MCF 10A (cell line): ENCODE measurements at regions not wholly inside any gene's neighbourhood (a gene's known extent, or its start where the extent isn't known, plus 50 kb on each side); places are given as distances from the start of the nearest gene placed in this dataset.

Experiments
- BruUV-seq: library from RNA; stranded (reverse); fragments of 400-500 nt; replicated peaks from 2 replicates; lab custom pipeline; 2021; lab: Mats Ljungman, UMichigan
- CTCF ChIA-PET: fragments of 300-600 bp; sonication (Branson Sonifier 250); formaldehyde crosslinking; extraction: SDS; loops from one replicate; lab custom pipeline; 2021; ENCODE audit warnings: antibody characterized with exemption, inconsistent platforms; lab: Yijun Ruan, JAX
- POLR2A ChIA-PET: fragments of 300-600, 350-650 bp; sonication (Branson Sonifier 250); formaldehyde crosslinking; extraction: SDS; loops from one replicate; lab custom pipeline; 2020; ENCODE audit warnings: antibody characterized with exemption, inconsistent platforms; lab: Yijun Ruan, JAX
- DNase-seq: peaks from one replicate; pipeline ENCODE4 v3.0.0-alpha.2; 2018; ENCODE audit not compliant: unreplicated experiment
- H3K27ac Mint-ChIP-seq: one replicate; pipeline ENCODE4 v1.8.0; 2022; ENCODE audit warnings: mild to moderate bottlenecking, low read depth, mixed read lengths; ENCODE audit not compliant: unreplicated experiment
- H3K27me3 Mint-ChIP-seq: one replicate; pipeline ENCODE4 v1.8.0; 2022; ENCODE audit warnings: mixed read lengths; ENCODE audit not compliant: insufficient read depth, unreplicated experiment
- H3K36me3 Mint-ChIP-seq: one replicate; pipeline ENCODE4 v1.8.0; 2022; ENCODE audit warnings: mild to moderate bottlenecking, moderate library complexity, mixed read lengths; ENCODE audit not compliant: insufficient read depth, unreplicated experiment
- H3K4me1 Mint-ChIP-seq: one replicate; pipeline ENCODE4 v1.8.0; 2022; ENCODE audit warnings: mixed read lengths; ENCODE audit not compliant: insufficient read depth, unreplicated experiment
- H3K4me3 Mint-ChIP-seq: one replicate; pipeline ENCODE4 v1.8.0; 2022; ENCODE audit warnings: mild to moderate bottlenecking, moderate library complexity, mixed read lengths; ENCODE audit not compliant: unreplicated experiment
- H3K9me3 Mint-ChIP-seq: one replicate; pipeline ENCODE4 v1.8.0; 2022; ENCODE audit warnings: mixed read lengths; ENCODE audit not compliant: unreplicated experiment
- intact Hi-C: fragments of 100-400 bp; cut with micrococcal nuclease; formaldehyde crosslinking; loops from 2 replicates; pipeline ENCODE4 v1.14.1; 2022
- TF ChIP-seq, protein P1 (sequence below): fragments of 200-600 bp; IDR thresholded peaks from one replicate; pipeline ENCODE4 v1.8.0; 2022; ENCODE audit warnings: antibody characterized with exemption, mild to moderate bottlenecking; ENCODE audit not compliant: unreplicated experiment

DNA sequence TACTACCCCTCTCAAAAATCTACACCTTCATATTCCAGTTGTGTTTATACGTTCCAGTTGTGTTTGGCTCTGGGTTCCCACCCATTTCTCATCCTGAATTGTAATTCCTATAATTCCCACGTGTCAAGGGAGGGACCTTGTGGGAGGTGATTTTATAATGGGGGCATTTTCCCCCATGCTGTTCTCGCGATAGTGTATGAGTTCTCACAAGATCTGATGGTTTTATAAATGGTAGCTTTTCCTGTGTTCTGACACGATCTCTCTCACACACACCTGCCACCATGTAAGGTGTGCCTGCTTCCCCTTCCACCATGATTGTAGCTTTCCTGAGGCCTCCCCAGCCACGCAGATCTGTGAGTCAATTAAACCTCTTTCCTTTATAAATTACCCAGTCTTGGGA, 108.5 kb upstream of the ADAMTS16 start:
- Mint-ChIP-seq H3K4me3 (no peak overlapping the region), H3K9me3 (no peaks in the 10 kb centered on the region), H3K4me1 (no peaks in the 10 kb centered on the region), H3K27ac (no peak overlapping the region), H3K36me3 (no peaks in the 10 kb centered on the region), H3K27me3 (no peaks in the 10 kb centered on the region)
- intact Hi-C loops: no loop called here
- TF ChIP-seq, protein P1, sequence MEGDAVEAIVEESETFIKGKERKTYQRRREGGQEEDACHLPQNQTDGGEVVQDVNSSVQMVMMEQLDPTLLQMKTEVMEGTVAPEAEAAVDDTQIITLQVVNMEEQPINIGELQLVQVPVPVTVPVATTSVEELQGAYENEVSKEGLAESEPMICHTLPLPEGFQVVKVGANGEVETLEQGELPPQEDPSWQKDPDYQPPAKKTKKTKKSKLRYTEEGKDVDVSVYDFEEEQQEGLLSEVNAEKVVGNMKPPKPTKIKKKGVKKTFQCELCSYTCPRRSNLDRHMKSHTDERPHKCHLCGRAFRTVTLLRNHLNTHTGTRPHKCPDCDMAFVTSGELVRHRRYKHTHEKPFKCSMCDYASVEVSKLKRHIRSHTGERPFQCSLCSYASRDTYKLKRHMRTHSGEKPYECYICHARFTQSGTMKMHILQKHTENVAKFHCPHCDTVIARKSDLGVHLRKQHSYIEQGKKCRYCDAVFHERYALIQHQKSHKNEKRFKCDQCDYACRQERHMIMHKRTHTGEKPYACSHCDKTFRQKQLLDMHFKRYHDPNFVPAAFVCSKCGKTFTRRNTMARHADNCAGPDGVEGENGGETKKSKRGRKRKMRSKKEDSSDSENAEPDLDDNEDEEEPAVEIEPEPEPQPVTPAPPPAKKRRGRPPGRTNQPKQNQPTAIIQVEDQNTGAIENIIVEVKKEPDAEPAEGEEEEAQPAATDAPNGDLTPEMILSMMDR: no peak
- ChIA-PET CTCF (no interaction called here), POLR2A (no interaction called here)
- no TSS peak for BruUV-seq
- no peak for DNase-seq

DNA sequence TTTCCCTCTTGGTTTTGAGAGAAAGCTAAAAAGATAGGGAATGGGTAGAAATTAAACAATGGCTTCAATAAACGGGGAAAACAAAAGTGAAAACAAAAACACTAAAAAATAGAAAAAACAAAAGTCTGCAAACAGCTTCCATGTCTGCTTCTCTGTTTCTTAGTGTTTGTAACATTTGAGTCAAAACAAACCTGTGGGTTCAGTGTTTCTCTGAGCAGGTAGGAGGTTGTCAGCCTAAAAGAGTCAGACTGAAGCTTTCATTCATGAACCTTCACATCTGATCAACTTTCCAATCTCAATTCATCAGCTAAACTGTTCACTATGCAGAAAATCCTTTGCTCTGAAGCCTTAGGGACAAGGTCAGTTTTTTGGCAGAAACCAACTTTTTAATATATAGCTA, 102.5 kb upstream of the ADAMTS16 start:
- intact Hi-C loops: no loop called here
- CTCF ChIA-PET: interaction anchor here (0.6 kb wide), 3 partner anchors 26 to 1644 kb away, joined by 3 to 4 read pairs (median 3); no protein-coding TSS in a partner anchor
- BruUV-seq: no TSS peak
- no peak for DNase-seq
- POLR2A ChIA-PET: no interaction called here
- Mint-ChIP-seq H3K27ac (no peak overlapping the region), H3K27me3 (peaks cover 1% of the 10 kb centered on the region), H3K36me3 (no peaks in the 10 kb centered on the region), H3K4me3 (no peak overlapping the region), H3K9me3 (no peaks in the 10 kb centered on the region), H3K4me1 (no peaks in the 10 kb centered on the region)
- TF ChIP-seq, protein P1: no peak

DNA sequence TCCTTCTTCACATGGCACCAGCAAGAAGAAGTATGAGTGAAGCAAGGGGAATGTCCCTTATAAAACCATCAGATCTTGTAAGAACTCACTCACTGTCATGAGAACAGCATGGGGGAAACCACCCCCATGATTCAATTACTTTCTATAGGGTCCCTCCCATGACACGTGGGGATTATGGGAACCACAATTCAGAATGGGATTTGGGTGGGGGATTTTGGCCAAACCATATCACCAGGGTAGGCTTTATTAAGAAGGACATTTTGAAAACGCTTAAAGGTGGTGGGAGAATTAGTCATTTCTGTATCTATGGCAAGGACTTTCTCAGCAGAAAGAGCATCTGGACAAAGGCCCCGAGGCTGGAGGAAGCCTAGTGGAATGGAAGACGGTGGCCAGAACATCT, 100.2 kb upstream of the ADAMTS16 start:
- TF ChIP-seq, protein P1: no peak
- Mint-ChIP-seq H3K4me1 (no peaks in the 10 kb centered on the region), H3K27ac (no peak overlapping the region), H3K9me3 (no peaks in the 10 kb centered on the region), H3K27me3 (peaks cover 17% of the 10 kb centered on the region), H3K4me3 (no peak overlapping the region), H3K36me3 (no peaks in the 10 kb centered on the region)
- CTCF ChIA-PET: no interaction called here
- BruUV-seq: no TSS peak
- intact Hi-C loops: no loop called here
- no peak for DNase-seq
- POLR2A ChIA-PET: no interaction called here

DNA sequence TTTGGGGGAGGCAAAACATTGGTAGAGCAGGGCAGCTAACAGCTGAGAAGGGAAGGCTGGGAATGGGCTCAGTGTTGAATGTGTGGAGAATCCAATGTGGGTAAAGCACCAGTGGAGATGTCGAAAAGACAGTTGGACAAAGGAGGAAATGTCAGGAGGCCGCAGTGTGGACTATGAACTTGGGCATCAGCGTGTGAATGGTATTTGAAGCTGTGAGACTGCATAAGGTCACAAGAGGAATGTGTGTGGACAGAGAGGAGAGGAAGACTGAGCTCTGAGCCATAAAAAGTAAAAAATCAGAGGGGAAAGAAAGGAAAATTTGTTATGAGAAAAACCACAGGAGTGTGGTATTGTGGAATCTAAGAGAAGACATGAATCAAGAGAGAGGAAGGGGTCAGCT, 99.4 kb upstream of the ADAMTS16 start:
- H3K27ac Mint-ChIP-seq: no peak overlapping the region
- TF ChIP-seq, protein P1: no peak
- no peak for DNase-seq
- ChIA-PET POLR2A (no interaction called here), CTCF (no interaction called here)
- H3K4me3 Mint-ChIP-seq: no peak overlapping the region
- H3K27me3 Mint-ChIP-seq: peaks cover 17% of the 10 kb centered on the region
- H3K36me3 Mint-ChIP-seq: no peaks in the 10 kb centered on the region
- intact Hi-C loops: no loop called here
- BruUV-seq: no TSS peak
- no peaks in the 10 kb centered on the region for H3K4me1 Mint-ChIP-seq
- no peaks in the 10 kb centered on the region for H3K9me3 Mint-ChIP-seq
